GM06990 (cell line): ENCODE measurements at regions not wholly inside any gene's neighbourhood (a gene's known extent, or its start where the extent isn't known, plus 50 kb on each side); places are given as distances from the start of the nearest gene placed in this dataset.

Experiments
- DNase-seq: peaks from one replicate; pipeline ENCODE4 v3.0.0-alpha.2; 2011; ENCODE audit not compliant: insufficient read length; ENCODE audit errors: extremely low read depth
- H3K27me3 ChIP-seq: replicated peaks from 2 replicates; pipeline ENCODE4 v1.6.0; 2011; ENCODE audit warnings: low read length; ENCODE audit not compliant: control insufficient read depth, insufficient read depth
- H3K36me3 ChIP-seq: 2 replicates; pipeline ENCODE4 v1.5.1; 2011; ENCODE audit warnings: low read length; ENCODE audit not compliant: control insufficient read depth, insufficient read depth
- H3K4me3 ChIP-seq: replicated peaks from 2 replicates; pipeline ENCODE4 v1.5.1; 2011; ENCODE audit warnings: low read depth, mild to moderate bottlenecking, control low read depth, low read length
- CTCF ChIP-seq: IDR thresholded peaks from 2 replicates; pipeline ENCODE4 v1.5.1; 2011; ENCODE audit warnings: low read length, control low read depth, mild to moderate bottlenecking, inconsistent platforms; ENCODE audit not compliant: insufficient read depth, poor library complexity, severe bottlenecking

GRCh38 chr7:113794573-113794972 lies 124.2 kb downstream of the PPP1R3A start:
- no peak for DNase-seq
- no peak for TF ChIP-seq CTCF
- Histone ChIP-seq H3K27me3 (no peaks in the 10 kb centered on the region), H3K36me3 (no peaks in the 10 kb centered on the region), H3K4me3 (no peak overlapping the region)

GRCh38 chr7:113793171-113793570 lies 125.6 kb downstream of the PPP1R3A start:
- DNase-seq: no peak
- no peaks in the 10 kb centered on the region for H3K36me3 ChIP-seq
- TF ChIP-seq CTCF: no peak
- H3K27me3 ChIP-seq: no peaks in the 10 kb centered on the region
- no peak overlapping the region for H3K4me3 ChIP-seq

- no peak for TF ChIP-seq CTCF
- H3K36me3 ChIP-seq: no peaks in the 10 kb centered on the region
- no peak overlapping the region for H3K4me3 ChIP-seq
- H3K27me3 ChIP-seq: no peaks in the 10 kb centered on the region
- no peak for DNase-seq
Measured at GRCh38 chr7:113790025-113790424, 128.8 kb downstream of the PPP1R3A start.

- Histone ChIP-seq H3K4me3 (no peak overlapping the region), H3K36me3 (no peaks in the 10 kb centered on the region), H3K27me3 (no peaks in the 10 kb centered on the region)
- no peak for TF ChIP-seq CTCF
- DNase-seq: no peak
Measured at GRCh38 chr7:113787106-113787505, 131.7 kb downstream of the PPP1R3A start.

GRCh38 chr7:113784956-113785355 lies 133.9 kb downstream of the PPP1R3A start:
- no peak for TF ChIP-seq CTCF
- Histone ChIP-seq H3K36me3 (no peaks in the 10 kb centered on the region), H3K4me3 (no peak overlapping the region), H3K27me3 (no peaks in the 10 kb centered on the region)
- no peak for DNase-seq

GRCh38 chr7:113784316-113784715 lies 134.5 kb downstream of the PPP1R3A start:
- Histone ChIP-seq H3K36me3 (no peaks in the 10 kb centered on the region), H3K4me3 (no peak overlapping the region), H3K27me3 (no peaks in the 10 kb centered on the region)
- no peak for DNase-seq
- no peak for TF ChIP-seq CTCF
